SK-N-DZ (cell line): ENCODE measurements at regions not wholly inside any gene's neighbourhood (a gene's known extent, or its start where the extent isn't known, plus 50 kb on each side); places are given as distances from the start of the nearest gene placed in this dataset.

Experiments
- DNase-seq: peaks from one replicate; pipeline ENCODE4 v3.0.0-alpha.2; 2015; ENCODE audit warnings: low spot score

GRCh38 chr7:130961128-130961601, 227.2 kb upstream of the KLF14 start:
- DNase-seq = no peak

- DNase-seq = no peak
Observed at GRCh38 chr7:130962109-130962508, 228.1 kb upstream of the KLF14 start.

GRCh38 chr7:130963339-130963738, 229.3 kb upstream of the KLF14 start:
- no peak for DNase-seq

DNA sequence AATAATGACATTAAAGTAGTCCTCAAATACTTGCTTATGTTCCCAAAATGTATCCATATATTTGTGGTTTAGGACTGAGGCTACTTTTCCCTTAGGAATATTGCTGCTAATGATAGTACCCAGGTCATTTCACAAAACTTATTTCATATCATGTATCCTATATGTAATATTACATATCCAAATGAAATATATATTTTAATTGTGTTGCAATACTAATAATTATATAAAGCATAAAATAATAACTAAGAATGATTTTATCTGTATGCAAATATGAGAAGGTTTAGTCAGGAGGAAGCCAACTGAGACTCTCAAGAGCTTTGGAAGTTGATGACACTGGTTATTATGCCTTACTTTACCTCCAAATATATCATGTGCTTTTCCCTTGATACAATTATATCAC, 231.5 kb upstream of the KLF14 start:
- DNase-seq = no peak

- DNase-seq = no peak
Observed at GRCh38 chr7:130966246-130967009, 232.4 kb upstream of the KLF14 start.

- no peak for DNase-seq
Observed at GRCh38 chr7:130970196-130970595, 236.2 kb upstream of the KLF14 start.

GRCh38 chr7:130970696-130971095, 236.7 kb upstream of the KLF14 start:
- no peak for DNase-seq

DNA sequence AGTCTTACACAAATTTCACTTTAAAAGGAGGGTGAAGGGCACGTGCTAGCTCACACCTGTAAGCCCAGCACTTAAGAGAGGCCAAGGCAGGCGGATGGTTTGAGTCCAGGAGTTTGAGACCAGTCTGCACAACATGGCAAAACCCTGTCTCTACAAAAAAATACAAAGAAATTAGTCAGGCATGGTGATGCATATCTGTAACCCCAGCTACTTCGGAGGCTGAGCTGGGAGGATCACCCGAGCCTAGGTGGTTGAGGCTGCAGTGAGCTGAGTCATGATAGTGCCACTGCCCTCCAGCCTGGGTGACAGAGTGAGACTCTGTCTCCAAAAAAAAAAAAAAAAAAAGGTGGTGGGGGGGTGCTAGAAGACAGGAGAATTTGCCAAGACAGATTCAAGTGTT, 237.3 kb upstream of the KLF14 start:
- no peak for DNase-seq

GRCh38 chr7:130972201-130972600, 238.2 kb upstream of the KLF14 start:
- no peak for DNase-seq

DNA sequence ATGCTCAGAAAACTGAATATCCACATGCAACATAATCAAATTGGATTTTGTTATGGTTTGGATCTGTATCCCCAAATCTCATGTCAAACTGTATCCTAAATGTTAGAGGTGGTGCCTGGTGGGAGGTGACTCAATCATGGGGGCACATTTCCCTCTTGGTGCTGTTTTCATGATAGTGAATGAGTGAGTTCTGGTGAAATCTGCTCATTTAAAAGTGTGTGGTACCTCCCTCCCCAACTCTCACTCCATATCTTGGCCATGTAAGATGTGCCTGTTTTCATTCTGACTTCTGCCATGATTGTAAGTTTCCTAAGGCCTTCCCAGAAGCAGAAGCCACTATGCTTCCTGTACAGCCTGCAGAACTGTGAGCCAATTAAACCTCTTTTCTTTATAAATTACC, 239.6 kb upstream of the KLF14 start:
- no peak for DNase-seq

GRCh38 chr7:130974169-130974568, 240.2 kb upstream of the KLF14 start:
- no peak for DNase-seq

DNA sequence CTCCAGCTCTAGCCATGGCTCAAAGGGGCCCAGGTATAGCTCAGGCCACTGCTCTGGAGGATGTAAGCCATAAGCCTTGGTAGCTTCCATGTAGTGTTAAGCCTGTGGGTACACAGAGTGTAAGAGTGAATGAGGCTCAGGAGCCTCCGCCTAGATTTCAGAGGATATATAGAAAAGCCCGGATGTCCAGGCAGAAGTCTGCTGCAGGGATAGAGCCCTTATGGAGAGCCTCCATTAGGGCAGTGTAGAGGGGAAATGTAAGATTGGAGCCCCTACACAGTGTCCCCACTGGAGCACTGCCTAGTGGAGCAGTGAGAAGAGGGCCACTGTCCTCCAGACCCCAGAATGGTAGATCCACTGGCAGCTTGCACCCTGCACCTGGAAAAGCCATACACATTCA, 240.8 kb upstream of the KLF14 start:
- DNase-seq = no peak

DNA sequence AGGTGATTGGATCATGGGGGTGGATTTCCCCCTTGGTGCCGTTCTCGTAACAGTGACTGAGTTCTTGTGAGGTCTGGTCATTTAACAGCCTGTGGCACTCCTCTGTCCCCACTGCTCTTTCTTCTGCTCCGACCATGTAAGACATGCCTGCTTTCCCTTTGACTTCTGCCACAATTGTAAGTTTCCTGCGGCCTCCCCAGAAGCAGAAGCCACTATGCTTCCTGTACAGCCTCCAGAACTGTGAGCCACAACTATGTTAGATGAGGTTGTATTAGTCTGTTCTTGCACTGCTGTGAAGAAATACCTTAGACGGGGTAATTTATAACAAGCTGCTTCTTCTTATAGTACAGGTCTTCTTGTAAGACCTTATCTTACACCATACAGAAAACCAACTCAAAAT, 241.7 kb upstream of the KLF14 start:
- no peak for DNase-seq

- DNase-seq = peak; percentile 28
Observed at GRCh38 chr7:130982160-130982638, 248.2 kb upstream of the KLF14 start.

- DNase-seq = no peak
Observed at GRCh38 chr7:130982651-130983050, 248.6 kb upstream of the KLF14 start.

- no peak for DNase-seq
Observed at GRCh38 chr7:130985361-130985760, 251.4 kb upstream of the KLF14 start.

DNA sequence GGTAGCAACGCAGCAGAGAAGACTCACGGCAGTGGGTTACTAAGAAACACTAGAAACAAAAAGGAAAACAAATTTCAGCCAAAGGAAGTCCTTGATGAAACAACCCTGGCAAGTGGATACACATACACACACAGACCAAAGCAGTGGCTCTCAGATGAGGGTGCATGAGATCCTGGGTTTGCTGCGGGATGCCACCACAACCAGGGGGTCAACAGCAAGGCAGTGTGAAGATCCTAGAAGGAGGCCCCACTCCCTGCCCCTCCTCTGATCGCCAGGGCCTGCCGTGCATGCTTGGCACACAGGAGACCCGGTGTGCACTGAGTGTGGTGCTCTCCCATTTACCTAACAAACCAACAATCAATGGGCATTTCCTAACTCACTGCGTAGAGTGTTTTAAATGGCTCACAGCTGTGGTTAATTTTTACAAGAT, 252.3 kb upstream of the KLF14 start:
- no peak for DNase-seq

DNA sequence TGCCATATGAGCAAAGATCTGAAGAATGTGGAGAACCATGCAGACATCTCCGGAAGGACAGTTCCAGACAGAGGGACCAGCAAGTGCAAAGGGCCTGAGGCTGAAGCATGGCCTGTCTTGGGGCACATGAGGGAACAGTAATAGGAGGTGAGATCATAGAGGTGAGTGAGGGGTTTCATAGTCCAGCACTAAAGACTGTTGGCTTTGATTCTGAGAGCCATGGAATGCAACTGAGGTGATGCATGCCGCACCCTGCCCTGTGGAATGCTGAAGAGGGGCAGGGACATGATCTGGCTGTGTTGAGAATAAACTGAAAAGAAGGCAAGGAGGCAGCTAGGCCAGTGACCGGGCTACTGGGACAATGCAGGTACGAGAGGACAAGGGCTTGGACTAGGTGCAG, 253.1 kb upstream of the KLF14 start:
- no peak for DNase-seq

GRCh38 chr7:130988443-130988842, 254.4 kb upstream of the KLF14 start:
- DNase-seq = peak; percentile 35

DNA sequence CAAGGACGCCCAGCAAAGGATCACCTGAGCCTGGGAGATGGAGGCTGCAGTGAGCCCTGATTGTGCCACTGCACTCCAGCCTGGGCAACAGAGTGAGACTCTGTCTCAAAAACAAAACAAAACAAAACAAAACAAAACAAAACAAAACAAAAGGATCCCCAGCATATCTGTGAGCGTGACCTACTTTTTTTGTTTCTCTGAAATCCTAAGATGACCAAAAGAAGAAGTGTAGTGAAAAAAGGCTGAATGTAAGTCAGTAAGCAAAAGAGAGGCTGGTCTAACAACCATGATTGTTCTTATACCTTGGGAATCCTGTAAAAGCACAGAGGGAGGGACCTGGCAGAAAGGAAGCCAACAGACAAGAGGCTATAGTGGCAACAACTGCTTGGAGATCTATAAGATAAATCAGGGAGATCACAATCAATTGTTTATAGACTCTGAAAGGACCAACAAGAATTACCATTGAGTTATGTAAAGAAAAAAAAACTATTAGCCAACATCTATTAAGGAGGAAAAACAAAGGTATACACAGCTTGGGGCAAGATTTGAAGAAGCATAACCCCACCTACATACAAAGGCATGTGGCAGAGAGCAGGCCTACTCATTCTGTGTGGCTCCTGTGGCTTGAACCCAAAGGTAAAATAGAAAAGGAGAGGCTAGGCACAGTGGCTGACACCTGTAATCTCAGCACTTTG, 255.2 kb upstream of the KLF14 start:
- no peak for DNase-seq

GRCh38 chr7:130990178-130990832, 256.3 kb upstream of the KLF14 start:
- no peak for DNase-seq

- no peak for DNase-seq
Observed at GRCh38 chr7:130993671-130994365, 259.8 kb upstream of the KLF14 start.
